Pulmonary artery endothelial cell (primary cell): ENCODE measurements at regions not wholly inside any gene's neighbourhood (a gene's known extent, or its start where the extent isn't known, plus 50 kb on each side); places are given as distances from the start of the nearest gene placed in this dataset.

Experiments
- DNase-seq: peaks from one replicate; pipeline ENCODE4 v3.0.0-alpha.2; 2011; ENCODE audit warnings: low read depth, low spot score

- no peak for DNase-seq
Observed at GRCh38 chr4:138692411-138692810, 323.2 kb upstream of the NOCT start.

- DNase-seq, result no peak
Observed at GRCh38 chr4:138689593-138689992, 326.0 kb upstream of the NOCT start.

GRCh38 chr4:138689187-138689586 lies 326.4 kb upstream of the NOCT start:
- no peak for DNase-seq

GRCh38 chr4:138688408-138689085 lies 327.0 kb upstream of the NOCT start:
- no peak for DNase-seq

GRCh38 chr4:138686106-138686835 lies 329.3 kb upstream of the NOCT start:
- no peak for DNase-seq

- DNase-seq, result no peak
Observed at GRCh38 chr4:138685316-138685715, 330.3 kb upstream of the NOCT start.

- DNase-seq, result peak; percentile 15
Observed at GRCh38 chr4:138680989-138681604, 334.5 kb upstream of the NOCT start.

GRCh38 chr4:138680256-138680655 lies 335.3 kb upstream of the NOCT start:
- no peak for DNase-seq

- no peak for DNase-seq
Observed at GRCh38 chr4:138678985-138679746, 336.4 kb upstream of the NOCT start.

GRCh38 chr4:138677748-138678147 lies 337.8 kb upstream of the NOCT start:
- no peak for DNase-seq

- no peak for DNase-seq
Observed at GRCh38 chr4:138677212-138677611, 338.4 kb upstream of the NOCT start.

GRCh38 chr4:138675685-138676084 lies 339.9 kb upstream of the NOCT start:
- no peak for DNase-seq

- no peak for DNase-seq
Observed at GRCh38 chr4:138674209-138674608, 341.4 kb upstream of the NOCT start.

- no peak for DNase-seq
Observed at GRCh38 chr4:138673053-138673452, 342.5 kb upstream of the NOCT start.

- no peak for DNase-seq
Observed at GRCh38 chr4:138672393-138672976, 343.1 kb upstream of the NOCT start.

GRCh38 chr4:138671606-138672084 lies 343.9 kb upstream of the NOCT start:
- no peak for DNase-seq

- no peak for DNase-seq
Observed at GRCh38 chr4:138671106-138671505, 344.5 kb upstream of the NOCT start.

GRCh38 chr4:138670681-138671080 lies 344.9 kb upstream of the NOCT start:
- DNase-seq, result no peak

- DNase-seq, result no peak
Observed at GRCh38 chr4:138669479-138670315, 345.9 kb upstream of the NOCT start.

GRCh38 chr4:138668309-138668708 lies 347.3 kb upstream of the NOCT start:
- no peak for DNase-seq

- DNase-seq, result no peak
Observed at GRCh38 chr4:138666366-138666765, 349.2 kb upstream of the NOCT start.
